Endothelial cell of umbilical vein (primary cell): ENCODE measurements at regions not wholly inside any gene's neighbourhood (a gene's known extent, or its start where the extent isn't known, plus 50 kb on each side); places are given as distances from the start of the nearest gene placed in this dataset.

Experiments used
- BruUV-seq: library from RNA; stranded (reverse); fragments of 400-500 nt; replicated peaks from 2 replicates; lab custom pipeline; 2021; lab: Mats Ljungman, UMichigan
- CTCF ChIA-PET: fragments of 300-600, 350-600 bp; sonication (Branson Sonifier 250); formaldehyde crosslinking; loops from one replicate; lab custom pipeline; 2021; ENCODE audit warnings: antibody characterized with exemption, inconsistent platforms; lab: Charles Lee
- POLR2A ChIA-PET: fragments of 300-600, 350-600 bp; sonication (Branson Sonifier 250); formaldehyde crosslinking; loops from one replicate; lab custom pipeline; 2021; ENCODE audit warnings: antibody characterized with exemption, inconsistent platforms; lab: Charles Lee
- DNase-seq: peaks from one replicate; pipeline ENCODE4 v3.0.0-alpha.2; 2011; ENCODE audit warnings: low read depth, low spot score
- FAIRE-seq: peaks from 2 replicates; lab custom pipeline; 2011; peaks lifted over from hg19 to GRCh38; lab: Jason Lieb, UNC
- H2AFZ ChIP-seq: 2 replicates; pipeline ENCODE4 v1.6.0; 2012; ENCODE audit warnings: low read depth, low read length, control low read depth, inconsistent platforms
- H3K27ac ChIP-seq: 2 replicates; pipeline ENCODE4 v1.5.1; 2011; ENCODE audit warnings: low read depth, mild to moderate bottlenecking, control low read depth, low read length, moderate library complexity; ENCODE audit not compliant: insufficient read depth
- H3K27me3 ChIP-seq, 2 experiments: 2 replicates each; pipeline versions ENCODE4 v1.6.0 to v1.6.1; 2011; ENCODE audit warnings: low read length in 2 of 2, mixed read lengths in 1 of 2; ENCODE audit not compliant: control insufficient read depth in 2 of 2, insufficient read depth in 2 of 2
- H3K36me3 ChIP-seq, 2 experiments: 2 replicates in 1 of 2; 3 replicates in 1 of 2; pipeline ENCODE4 v1.5.1; 2011; ENCODE audit warnings: low read length in 2 of 2, mild to moderate bottlenecking in 1 of 2, moderate library complexity in 1 of 2; ENCODE audit not compliant: control insufficient read depth in 2 of 2, insufficient read depth in 2 of 2; ENCODE audit errors: extremely low read depth in 1 of 2
- H3K4me1 ChIP-seq: 3 replicates; pipeline ENCODE4 v1.5.1; 2011; ENCODE audit warnings: mild to moderate bottlenecking, low read length; ENCODE audit not compliant: control insufficient read depth, insufficient read depth; ENCODE audit errors: extremely low read depth
- H3K4me2 ChIP-seq: 2 replicates; pipeline ENCODE4 v1.6.1; 2011; ENCODE audit warnings: low read length, control low read depth, mixed read lengths; ENCODE audit not compliant: insufficient read depth
- H3K4me3 ChIP-seq, 3 experiments: fragments of 200-600 bp in 1 of 3; sonication (generic), shearing (Covaris generic) in 1 of 3; replicated peaks in 1 of 3; 2 replicates each; pipeline ENCODE4 v1.5.1; 2011 to 2016; ENCODE audit warnings: control low read depth in 3 of 3, low read length in 3 of 3, mild to moderate bottlenecking in 2 of 3, inconsistent platforms in 1 of 3, low read depth in 1 of 3, moderate library complexity in 1 of 3; ENCODE audit not compliant: insufficient read depth in 1 of 3
- H3K79me2 ChIP-seq: 2 replicates; pipeline ENCODE4 v1.6.0; 2012; ENCODE audit warnings: low read length, inconsistent platforms; ENCODE audit not compliant: control insufficient read depth, insufficient read depth
- H3K9ac ChIP-seq: replicated peaks from 2 replicates; pipeline ENCODE3; 2011; ENCODE audit warnings: low read length, control low read depth; ENCODE audit not compliant: insufficient read depth; ENCODE audit errors: extremely low read depth
- H3K9me1 ChIP-seq: replicated peaks from 3 replicates; pipeline ENCODE4 v1.6.0; 2011; ENCODE audit warnings: mild to moderate bottlenecking, low read length; ENCODE audit not compliant: control insufficient read depth, insufficient read depth; ENCODE audit errors: extremely low read depth
- H3K9me3 ChIP-seq: replicated peaks from 2 replicates; pipeline ENCODE4 v1.5.1; 2012; ENCODE audit warnings: low read length, inconsistent platforms; ENCODE audit not compliant: control insufficient read depth, insufficient read depth
- H4K20me1 ChIP-seq: replicated peaks from 2 replicates; pipeline ENCODE3; 2011; ENCODE audit warnings: mild to moderate bottlenecking, low read length; ENCODE audit not compliant: control insufficient read depth, insufficient read depth; ENCODE audit errors: extremely low read depth
- CTCF ChIP-seq, 2 donors: IDR thresholded peaks; 1 replicate in 1 of 2; 2 replicates in 1 of 2; pipeline ENCODE4 v1.5.1; 2011; ENCODE audit warnings: low read length in 2 of 2, mild to moderate bottlenecking in 2 of 2, moderate library complexity in 2 of 2, control low read depth in 1 of 2, inconsistent platforms in 1 of 2, low read depth in 1 of 2; ENCODE audit not compliant: insufficient read depth in 1 of 2; ENCODE audit errors: extremely low read depth in 1 of 2
- EZH2 ChIP-seq: IDR thresholded peaks from 2 replicates; pipeline ENCODE4 v1.6.1; 2012; ENCODE audit warnings: borderline replicate concordance, low read depth, mild to moderate bottlenecking, moderate library complexity, low read length, inconsistent platforms; ENCODE audit not compliant: severe bottlenecking
- FOS ChIP-seq: IDR thresholded peaks from 2 replicates; pipeline ENCODE4 v1.6.1; 2011; ENCODE audit warnings: mild to moderate bottlenecking, low read length, moderate library complexity, borderline replicate concordance; ENCODE audit not compliant: insufficient read depth
- GATA2 ChIP-seq: IDR thresholded peaks from 2 replicates; pipeline ENCODE4 v1.7.0; 2011; ENCODE audit warnings: low read depth, mild to moderate bottlenecking, moderate library complexity, mixed read lengths, low read length; ENCODE audit not compliant: insufficient read length, insufficient read depth
- JUN ChIP-seq: IDR thresholded peaks from 2 replicates; pipeline ENCODE4 v1.6.1; 2011; ENCODE audit warnings: borderline replicate concordance, low read depth; ENCODE audit not compliant: insufficient read length, insufficient read depth
- MAX ChIP-seq: IDR thresholded peaks from 2 replicates; pipeline ENCODE4 v1.6.1; 2011; ENCODE audit not compliant: insufficient read depth, insufficient read length
- MYC ChIP-seq: IDR thresholded peaks from one replicate; pipeline ENCODE4 v1.6.1; 2011; ENCODE audit warnings: mild to moderate bottlenecking, low read depth, low read length
- POLR2A ChIP-seq: IDR thresholded peaks from 2 replicates; pipeline ENCODE4 v1.6.1; 2012; ENCODE audit warnings: low read depth, mild to moderate bottlenecking, control low read depth, low read length
- POLR2AphosphoS5 ChIP-seq: IDR thresholded peaks from 2 replicates; pipeline ENCODE4 v1.6.1; 2012; ENCODE audit warnings: low read depth, mild to moderate bottlenecking, control low read depth, low read length, moderate library complexity; ENCODE audit not compliant: insufficient read depth
- dilution Hi-C: fragments of 300-500 bp; cut with MboI; formaldehyde crosslinking; loops from one replicate; pipeline ENCODE4 v1.15.0; 2019; ENCODE audit warnings: low sequenced_read_pairs; ENCODE audit not compliant: extremely low pct_ligation_motif_present
- intact Hi-C: fragments of 100-400 bp; cut with micrococcal nuclease; formaldehyde crosslinking; loops from one replicate; pipeline ENCODE4 v1.10.0; 2022

DNA sequence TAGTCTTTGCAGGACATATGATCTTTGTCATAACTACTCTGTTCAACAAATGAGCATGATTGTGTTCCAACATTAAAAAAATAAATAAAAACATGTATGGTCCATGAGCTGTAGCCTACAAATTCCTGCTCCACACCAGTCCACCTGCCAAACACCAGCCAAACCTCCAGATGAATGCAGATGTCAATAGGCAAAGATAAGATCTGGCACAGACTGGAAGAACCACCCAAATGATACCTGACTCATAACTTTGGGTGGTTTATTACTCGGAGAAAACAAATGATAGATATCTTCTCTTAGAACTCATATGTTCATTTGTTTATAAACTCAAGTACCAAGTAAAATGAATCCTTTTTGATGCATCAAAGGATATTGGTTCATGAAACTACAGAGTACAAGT lies 425.1 kb downstream of the GBA3 start:
- Histone ChIP-seq H3K79me2 (no peaks in the 10 kb centered on the region), H3K4me3 (no peak overlapping the region), H4K20me1 (no peaks in the 10 kb centered on the region), H3K9me1 (no peaks in the 10 kb centered on the region), H3K9me3 (peaks cover 3% of the 10 kb centered on the region), H3K27ac (no peak overlapping the region), H3K9ac (no peak overlapping the region), H3K4me1 (no peaks in the 10 kb centered on the region), H2AFZ (no peak overlapping the region), H3K36me3 (no peaks in the 10 kb centered on the region), H3K4me2 (no peak overlapping the region), H3K27me3 (no peaks in the 10 kb centered on the region)
- FAIRE-seq (no peak), DNase-seq (no peak)
- no peak for TF ChIP-seq POLR2A
- TF ChIP-seq EZH2, result no peak
- TF ChIP-seq GATA2, result no peak
- no peak for TF ChIP-seq JUN
- TF ChIP-seq MAX, result no peak
- TF ChIP-seq FOS, result no peak
- TF ChIP-seq POLR2AphosphoS5, result no peak
- ChIA-PET CTCF (no interaction called here), POLR2A (no interaction called here)
- dilution Hi-C loops (no loop called here), intact Hi-C loops (no loop called here)
- BruUV-seq, result no TSS peak

DNA sequence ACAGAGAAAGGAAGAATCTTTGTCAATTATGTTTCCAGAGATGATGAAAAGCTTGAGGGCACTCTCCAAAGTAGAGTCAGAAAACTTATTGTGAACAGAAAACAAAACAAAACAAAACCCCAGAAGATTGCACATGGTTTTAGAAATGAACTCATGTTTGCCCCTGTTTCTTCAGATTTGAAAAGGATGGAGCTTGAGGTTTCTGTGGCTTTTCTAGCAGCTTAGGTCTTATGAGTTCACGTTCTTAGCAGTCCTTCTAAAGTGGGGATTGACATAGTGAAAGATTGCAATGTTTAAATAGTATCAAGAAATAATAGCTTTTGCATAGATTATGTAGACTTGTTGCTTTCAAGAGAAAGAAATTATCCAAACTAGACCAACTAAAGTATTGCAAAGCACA lies 421.8 kb downstream of the GBA3 start:
- H3K4me1 ChIP-seq, result no peaks in the 10 kb centered on the region
- dilution Hi-C loops, result no loop called here
- H3K9ac ChIP-seq, result no peak overlapping the region
- H2AFZ ChIP-seq, result no peak overlapping the region
- no peaks in the 10 kb centered on the region for H3K36me3 ChIP-seq
- peaks cover 3% of the 10 kb centered on the region for H3K9me3 ChIP-seq
- H3K4me2 ChIP-seq, result no peak overlapping the region
- CTCF ChIA-PET, result no interaction called here
- no peak overlapping the region for H3K27ac ChIP-seq
- DNase-seq (no peak), FAIRE-seq (no peak)
- POLR2A ChIA-PET, result no interaction called here
- H3K4me3 ChIP-seq, result no peak overlapping the region
- H3K9me1 ChIP-seq, result no peaks in the 10 kb centered on the region
- H3K79me2 ChIP-seq, result no peaks in the 10 kb centered on the region
- intact Hi-C loops, result no loop called here
- H3K27me3 ChIP-seq, result no peaks in the 10 kb centered on the region
- no TSS peak for BruUV-seq
- no peaks in the 10 kb centered on the region for H4K20me1 ChIP-seq
- TF ChIP-seq MAX (no peak), POLR2A (no peak), JUN (no peak), POLR2AphosphoS5 (no peak), CTCF (IDR thresholded peaks at IDR 0.05; ENCODE audit: extremely low read depth in 1 of 2, insufficient read depth in 1 of 2, low read depth in 1 of 2, low read length in 2 of 2) (no peak), FOS (no peak), GATA2 (no peak), EZH2 (no peak), MYC (no peak)
